ENCODE measurements at regions not wholly inside any gene's neighbourhood (a gene's known extent, or its start where the extent isn't known, plus 50 kb on each side); places are given as distances from the start of the nearest gene placed in this dataset.
"Not testable (repeated sequence)": the region's sequence is repeated elsewhere in the genome, so short reads cannot be mapped to it uniquely, and the experiment has no call there.

DNA sequence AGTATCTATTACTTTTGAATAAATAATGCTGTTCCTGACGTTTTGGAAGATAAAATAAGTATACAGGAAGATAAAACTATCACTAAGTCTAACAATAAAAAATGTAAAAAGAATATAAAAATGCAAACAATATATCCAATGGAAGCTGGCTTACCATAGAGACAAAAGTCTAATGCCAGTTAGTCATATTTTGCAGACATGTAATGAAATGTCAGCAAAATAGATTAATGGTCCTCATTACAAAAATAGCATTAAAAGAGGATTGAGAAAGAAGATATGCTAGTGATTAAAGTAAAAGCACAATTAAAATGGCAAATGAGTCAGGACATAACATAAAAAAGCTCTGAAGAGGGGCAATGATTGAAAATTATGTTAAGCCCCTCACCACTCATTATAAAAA, 265.0 kb downstream of the MMUT start:
- H3K36me3 ChIP-seq (ENCODE audit: control insufficient read depth in 4 of 4, insufficient read depth in 4 of 4, low read length in 3 of 4): no peaks in the 10 kb centered on the region
- no peak overlapping the region for H3K4me3 ChIP-seq (ENCODE audit: control insufficient read depth in 1 of 7, extremely low read depth in 1 of 7, insufficient read depth in 4 of 7, low read depth in 2 of 7, low read length in 6 of 7)
- CTCF ChIA-PET: no interaction called here
- no peaks in the 10 kb centered on the region for H3K9me3 ChIP-seq (ENCODE audit: control extremely low read depth in 1 of 5, control insufficient read depth in 4 of 5, insufficient read depth in 2 of 5, low read depth in 1 of 5, low read length in 4 of 5)
- no peak for DNase-seq
- H3K27ac ChIP-seq (ENCODE audit: insufficient read depth in 1 of 2, low read depth in 1 of 2, low read length in 2 of 2, poor library complexity in 1 of 2, severe bottlenecking in 2 of 2): no peak overlapping the region
- POLR2A ChIA-PET: no interaction called here
- H3K4me1 ChIP-seq (ENCODE audit: control extremely low read depth in 1 of 4, control insufficient read depth in 4 of 4, insufficient read depth in 4 of 4, low read length in 3 of 4): no peaks in the 10 kb centered on the region
- WGBS (ENCODE audit: insufficient coverage): no CpG with 5 or more reads among the region's 1 CpG
- H3K27me3 ChIP-seq (replicated peaks in 2 of 5; ENCODE audit: control insufficient read depth in 4 of 5, insufficient read depth in 5 of 5, low read length in 4 of 5): no peaks in the 10 kb centered on the region

DNA sequence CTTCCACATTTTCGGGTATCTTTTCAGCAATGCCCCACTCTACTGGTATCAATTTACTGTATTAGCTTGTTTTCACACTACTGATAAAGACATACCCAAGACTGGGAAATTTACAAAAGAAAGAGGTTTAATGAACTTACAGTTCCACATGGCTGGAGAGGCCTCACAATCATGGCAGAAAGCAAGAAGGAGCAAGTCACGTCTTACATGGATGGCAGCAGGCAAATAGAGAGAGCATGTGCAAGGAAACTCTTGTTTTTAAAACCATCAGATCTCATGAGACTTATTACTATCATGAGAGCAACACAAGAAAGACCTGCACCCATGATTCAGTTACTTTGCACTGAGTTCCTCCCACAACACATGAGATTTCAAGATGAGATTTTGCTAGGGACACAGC, 300.7 kb downstream of the MMUT start:
- WGBS (ENCODE audit: insufficient coverage): no CpG with 5 or more reads among the region's 2 CpGs
- H3K4me1 ChIP-seq (ENCODE audit: control extremely low read depth in 1 of 4, control insufficient read depth in 4 of 4, insufficient read depth in 4 of 4, low read length in 3 of 4); H3K27ac ChIP-seq (ENCODE audit: insufficient read depth in 1 of 2, low read depth in 1 of 2, low read length in 2 of 2, poor library complexity in 1 of 2, severe bottlenecking in 2 of 2); H3K4me3 ChIP-seq (ENCODE audit: control insufficient read depth in 1 of 7, extremely low read depth in 1 of 7, insufficient read depth in 4 of 7, low read depth in 2 of 7, low read length in 6 of 7); CTCF ChIA-PET; H3K9me3 ChIP-seq (ENCODE audit: control extremely low read depth in 1 of 5, control insufficient read depth in 4 of 5, insufficient read depth in 2 of 5, low read depth in 1 of 5, low read length in 4 of 5); H3K36me3 ChIP-seq (ENCODE audit: control insufficient read depth in 4 of 4, insufficient read depth in 4 of 4, low read length in 3 of 4); H3K27me3 ChIP-seq (replicated peaks in 2 of 5; ENCODE audit: control insufficient read depth in 4 of 5, insufficient read depth in 5 of 5, low read length in 4 of 5); DNase-seq; POLR2A ChIA-PET: not testable (repeated sequence)

DNA sequence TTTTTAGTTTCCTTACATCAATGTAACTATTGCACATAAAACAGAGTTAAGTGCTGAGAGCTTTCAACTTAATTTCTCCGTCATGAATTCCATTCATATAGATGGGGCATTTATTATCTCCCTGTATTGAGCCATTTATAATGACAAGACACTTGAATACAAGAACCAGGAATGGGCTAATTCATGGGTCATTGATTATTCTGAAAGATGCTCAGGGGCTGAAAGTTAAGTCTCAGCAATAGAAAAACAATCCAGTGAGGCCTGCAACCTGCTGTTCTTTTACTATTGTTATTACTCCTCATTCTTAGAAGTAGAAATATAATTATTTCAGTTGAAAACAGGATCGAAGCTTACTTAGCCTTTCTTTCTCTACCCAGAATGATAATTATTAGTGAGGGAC, 307.7 kb downstream of the MMUT start:
- WGBS (ENCODE audit: insufficient coverage): no CpG with 5 or more reads among the region's 2 CpGs
- no peaks in the 10 kb centered on the region for H3K36me3 ChIP-seq (ENCODE audit: control insufficient read depth in 4 of 4, insufficient read depth in 4 of 4, low read length in 3 of 4)

DNA sequence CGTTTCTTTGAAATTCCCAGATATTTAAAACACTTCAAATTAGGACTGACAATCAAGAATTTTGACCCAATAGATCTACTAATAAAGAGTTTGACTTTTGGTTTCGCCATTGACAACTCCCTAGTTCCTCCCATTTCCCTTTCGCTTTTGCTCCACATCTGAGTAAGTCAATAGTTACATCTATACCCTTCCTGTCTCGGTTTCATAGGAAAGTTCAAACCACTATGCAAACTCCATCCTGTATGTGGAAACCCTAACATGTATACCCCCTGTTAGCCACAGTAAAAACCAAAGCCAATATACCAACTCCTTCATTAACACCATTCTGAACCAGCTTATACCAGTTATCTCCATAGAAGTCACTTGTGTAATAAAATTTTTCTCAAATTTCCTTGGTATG, 311.1 kb downstream of the MMUT start:
- ChIA-PET CTCF (no interaction called here), POLR2A (no interaction called here)
- no peaks in the 10 kb centered on the region for H3K36me3 ChIP-seq (ENCODE audit: control insufficient read depth in 4 of 4, insufficient read depth in 4 of 4, low read length in 3 of 4)

More for the DNA sequence above, 307.7 kb downstream of the MMUT start:
- Histone ChIP-seq H3K27ac (ENCODE audit: insufficient read depth in 1 of 2, low read depth in 1 of 2, low read length in 2 of 2, poor library complexity in 1 of 2, severe bottlenecking in 2 of 2) (no peak overlapping the region), H3K9me3 (ENCODE audit: control extremely low read depth in 1 of 5, control insufficient read depth in 4 of 5, insufficient read depth in 2 of 5, low read depth in 1 of 5, low read length in 4 of 5) (no peaks in the 10 kb centered on the region), H3K4me3 (ENCODE audit: control insufficient read depth in 1 of 7, extremely low read depth in 1 of 7, insufficient read depth in 4 of 7, low read depth in 2 of 7, low read length in 6 of 7) (no peak overlapping the region), H3K27me3 (replicated peaks in 2 of 5; ENCODE audit: control insufficient read depth in 4 of 5, insufficient read depth in 5 of 5, low read length in 4 of 5) (no peaks in the 10 kb centered on the region), H3K4me1 (ENCODE audit: control extremely low read depth in 1 of 4, control insufficient read depth in 4 of 4, insufficient read depth in 4 of 4, low read length in 3 of 4) (no peaks in the 10 kb centered on the region)
- DNase-seq: no peak
- POLR2A ChIA-PET: no interaction called here
- CTCF ChIA-PET: no interaction called here

DNA sequence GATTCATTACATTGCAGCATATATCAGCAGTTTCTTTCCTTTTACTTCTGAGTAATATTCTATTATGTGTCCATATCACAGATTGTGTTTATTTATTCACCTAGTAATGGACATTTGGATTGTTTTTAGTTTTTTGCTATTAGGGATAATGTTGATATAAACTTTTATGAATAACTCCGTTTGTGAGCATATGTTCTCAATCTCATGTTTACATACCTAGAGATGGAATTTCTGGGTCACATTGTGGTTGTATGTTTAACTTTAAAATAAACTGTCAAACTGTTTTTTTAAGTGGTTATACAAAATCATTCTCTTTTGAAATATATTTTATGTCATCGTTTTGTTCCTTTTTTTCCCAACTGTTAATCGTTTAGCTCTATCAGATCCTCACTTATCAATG, 311.6 kb downstream of the MMUT start:
- CTCF ChIA-PET: no interaction called here
- no CpG with 5 or more reads among the region's 3 CpGs for WGBS (ENCODE audit: insufficient coverage)

More for the DNA sequence above, 311.1 kb downstream of the MMUT start:
- H3K27ac ChIP-seq (ENCODE audit: insufficient read depth in 1 of 2, low read depth in 1 of 2, low read length in 2 of 2, poor library complexity in 1 of 2, severe bottlenecking in 2 of 2): no peak overlapping the region
- DNase-seq: no peak
- no peaks in the 10 kb centered on the region for H3K4me1 ChIP-seq (ENCODE audit: control extremely low read depth in 1 of 4, control insufficient read depth in 4 of 4, insufficient read depth in 4 of 4, low read length in 3 of 4)
- WGBS (ENCODE audit: insufficient coverage): 80% methylated on average over 3 of the region's 4 CpGs
- H3K27me3 ChIP-seq (replicated peaks in 2 of 5; ENCODE audit: control insufficient read depth in 4 of 5, insufficient read depth in 5 of 5, low read length in 4 of 5): no peaks in the 10 kb centered on the region
- H3K4me3 ChIP-seq (ENCODE audit: control insufficient read depth in 1 of 7, extremely low read depth in 1 of 7, insufficient read depth in 4 of 7, low read depth in 2 of 7, low read length in 6 of 7): no peak overlapping the region
- peaks cover 0 to under 1% (median 0%) of the 10 kb centered on the region in 5 experiments for H3K9me3 ChIP-seq (ENCODE audit: control extremely low read depth in 1 of 5, control insufficient read depth in 4 of 5, insufficient read depth in 2 of 5, low read depth in 1 of 5, low read length in 4 of 5)

DNA sequence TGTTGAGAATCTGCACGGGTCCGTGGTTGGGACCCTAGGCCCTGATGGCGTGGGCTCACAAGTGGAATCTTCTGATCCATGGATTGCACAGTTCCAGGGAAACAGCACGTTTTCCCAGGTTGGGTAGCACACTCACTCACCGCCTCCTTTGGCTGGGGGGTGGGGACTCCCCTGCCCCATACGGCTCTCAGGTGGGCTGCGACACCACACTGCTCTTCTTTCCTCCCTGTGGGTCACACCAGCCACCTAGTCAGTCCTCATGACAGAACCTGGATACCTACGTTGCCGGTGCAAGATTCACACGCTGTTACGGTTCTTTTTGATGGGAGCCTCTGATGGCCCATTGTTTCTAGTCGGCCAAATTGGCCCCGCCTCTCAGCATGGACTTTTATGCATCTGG, 312.0 kb downstream of the MMUT start:
- no peak for DNase-seq
- Histone ChIP-seq H3K36me3 (ENCODE audit: control insufficient read depth in 4 of 4, insufficient read depth in 4 of 4, low read length in 3 of 4) (no peaks in the 10 kb centered on the region), H3K27me3 (replicated peaks in 2 of 5; ENCODE audit: control insufficient read depth in 4 of 5, insufficient read depth in 5 of 5, low read length in 4 of 5) (no peaks in the 10 kb centered on the region), H3K9me3 (ENCODE audit: control extremely low read depth in 1 of 5, control insufficient read depth in 4 of 5, insufficient read depth in 2 of 5, low read depth in 1 of 5, low read length in 4 of 5) (peaks cover 0 to 1% (median 0%) of the 10 kb centered on the region in 5 experiments), H3K4me1 (ENCODE audit: control extremely low read depth in 1 of 4, control insufficient read depth in 4 of 4, insufficient read depth in 4 of 4, low read length in 3 of 4) (no peaks in the 10 kb centered on the region), H3K27ac (ENCODE audit: insufficient read depth in 1 of 2, low read depth in 1 of 2, low read length in 2 of 2, poor library complexity in 1 of 2, severe bottlenecking in 2 of 2) (no peak overlapping the region), H3K4me3 (ENCODE audit: control insufficient read depth in 1 of 7, extremely low read depth in 1 of 7, insufficient read depth in 4 of 7, low read depth in 2 of 7, low read length in 6 of 7) (no peak overlapping the region)
- ChIA-PET POLR2A (no interaction called here), CTCF (no interaction called here)
- WGBS (ENCODE audit: insufficient coverage): 96% methylated on average over 13 of the region's 13 CpGs

More for the DNA sequence above, 311.6 kb downstream of the MMUT start:
- Histone ChIP-seq H3K27ac (ENCODE audit: insufficient read depth in 1 of 2, low read depth in 1 of 2, low read length in 2 of 2, poor library complexity in 1 of 2, severe bottlenecking in 2 of 2) (no peak overlapping the region), H3K36me3 (ENCODE audit: control insufficient read depth in 4 of 4, insufficient read depth in 4 of 4, low read length in 3 of 4) (no peaks in the 10 kb centered on the region), H3K27me3 (replicated peaks in 2 of 5; ENCODE audit: control insufficient read depth in 4 of 5, insufficient read depth in 5 of 5, low read length in 4 of 5) (no peaks in the 10 kb centered on the region), H3K4me1 (ENCODE audit: control extremely low read depth in 1 of 4, control insufficient read depth in 4 of 4, insufficient read depth in 4 of 4, low read length in 3 of 4) (no peaks in the 10 kb centered on the region), H3K4me3 (ENCODE audit: control insufficient read depth in 1 of 7, extremely low read depth in 1 of 7, insufficient read depth in 4 of 7, low read depth in 2 of 7, low read length in 6 of 7) (no peak overlapping the region), H3K9me3 (ENCODE audit: control extremely low read depth in 1 of 5, control insufficient read depth in 4 of 5, insufficient read depth in 2 of 5, low read depth in 1 of 5, low read length in 4 of 5) (peaks cover 0 to 1% (median 0%) of the 10 kb centered on the region in 5 experiments)
- POLR2A ChIA-PET: no interaction called here
- DNase-seq: no peak

DNA sequence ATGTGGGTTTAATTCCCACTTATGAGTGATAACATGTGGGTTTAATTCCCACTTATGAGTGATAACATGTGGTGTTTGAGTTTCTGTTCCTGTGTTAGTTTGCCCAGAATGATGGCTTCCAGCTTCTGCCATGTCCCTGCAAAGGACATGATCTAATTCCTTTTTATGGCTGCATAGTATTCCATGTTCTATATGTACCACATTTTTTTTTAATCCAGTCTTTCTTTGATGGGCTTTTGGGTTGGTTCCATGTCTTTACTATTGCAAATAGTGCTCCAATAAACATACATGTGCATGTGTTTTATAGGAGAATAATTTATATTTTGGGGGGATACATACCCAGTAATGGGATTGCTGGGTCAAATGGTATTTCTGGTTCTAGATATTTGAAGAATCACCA, 317.8 kb downstream of the MMUT start:
- Histone ChIP-seq H3K36me3 (ENCODE audit: control insufficient read depth in 4 of 4, insufficient read depth in 4 of 4, low read length in 3 of 4) (no peaks in the 10 kb centered on the region), H3K9me3 (ENCODE audit: control extremely low read depth in 1 of 5, control insufficient read depth in 4 of 5, insufficient read depth in 2 of 5, low read depth in 1 of 5, low read length in 4 of 5) (peaks cover 0 to 1% (median 0%) of the 10 kb centered on the region in 5 experiments), H3K27me3 (replicated peaks in 2 of 5; ENCODE audit: control insufficient read depth in 4 of 5, insufficient read depth in 5 of 5, low read length in 4 of 5) (peaks cover 0 to 3% (median 0%) of the 10 kb centered on the region in 5 experiments), H3K4me3 (ENCODE audit: control insufficient read depth in 1 of 7, extremely low read depth in 1 of 7, insufficient read depth in 4 of 7, low read depth in 2 of 7, low read length in 6 of 7) (no peak overlapping the region), H3K4me1 (ENCODE audit: control extremely low read depth in 1 of 4, control insufficient read depth in 4 of 4, insufficient read depth in 4 of 4, low read length in 3 of 4) (no peaks in the 10 kb centered on the region), H3K27ac (ENCODE audit: insufficient read depth in 1 of 2, low read depth in 1 of 2, low read length in 2 of 2, poor library complexity in 1 of 2, severe bottlenecking in 2 of 2) (no peak overlapping the region)
- CTCF ChIA-PET: no interaction called here
- POLR2A ChIA-PET: no interaction called here
- DNase-seq: no peak
